ENCODE measurements at regions not wholly inside any gene's neighbourhood (a gene's known extent, or its start where the extent isn't known, plus 50 kb on each side); places are given as distances from the start of the nearest gene placed in this dataset.

DNA sequence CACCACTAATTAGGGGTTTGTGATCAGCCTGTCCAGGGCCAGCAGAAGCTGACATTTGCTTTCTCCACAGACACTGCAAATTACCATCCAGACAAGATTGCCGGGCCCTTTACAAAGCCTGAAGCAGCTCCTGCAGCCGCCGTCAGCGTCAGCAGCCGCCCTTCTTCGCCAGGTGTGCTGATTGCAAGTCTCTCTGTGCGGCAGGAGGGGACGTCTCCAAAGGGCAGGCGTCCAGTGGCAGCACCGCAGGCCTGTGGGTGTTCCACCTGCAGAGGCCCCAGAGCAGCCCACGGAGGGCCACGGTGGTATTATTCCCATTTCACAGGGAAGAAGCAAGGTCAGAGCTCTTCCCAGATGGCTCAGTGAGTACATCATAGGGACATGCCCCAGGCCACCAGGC is 108.0 kb upstream of the PPP1R26 start:
- TF ChIP-seq, protein P1, sequence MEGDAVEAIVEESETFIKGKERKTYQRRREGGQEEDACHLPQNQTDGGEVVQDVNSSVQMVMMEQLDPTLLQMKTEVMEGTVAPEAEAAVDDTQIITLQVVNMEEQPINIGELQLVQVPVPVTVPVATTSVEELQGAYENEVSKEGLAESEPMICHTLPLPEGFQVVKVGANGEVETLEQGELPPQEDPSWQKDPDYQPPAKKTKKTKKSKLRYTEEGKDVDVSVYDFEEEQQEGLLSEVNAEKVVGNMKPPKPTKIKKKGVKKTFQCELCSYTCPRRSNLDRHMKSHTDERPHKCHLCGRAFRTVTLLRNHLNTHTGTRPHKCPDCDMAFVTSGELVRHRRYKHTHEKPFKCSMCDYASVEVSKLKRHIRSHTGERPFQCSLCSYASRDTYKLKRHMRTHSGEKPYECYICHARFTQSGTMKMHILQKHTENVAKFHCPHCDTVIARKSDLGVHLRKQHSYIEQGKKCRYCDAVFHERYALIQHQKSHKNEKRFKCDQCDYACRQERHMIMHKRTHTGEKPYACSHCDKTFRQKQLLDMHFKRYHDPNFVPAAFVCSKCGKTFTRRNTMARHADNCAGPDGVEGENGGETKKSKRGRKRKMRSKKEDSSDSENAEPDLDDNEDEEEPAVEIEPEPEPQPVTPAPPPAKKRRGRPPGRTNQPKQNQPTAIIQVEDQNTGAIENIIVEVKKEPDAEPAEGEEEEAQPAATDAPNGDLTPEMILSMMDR (IDR thresholded peaks at IDR 0.05): no peak
- no peak for TF ChIP-seq POLR2A (IDR thresholded peaks at IDR 0.05)
